NT2/D1 (cell line): ENCODE measurements at regions not wholly inside any gene's neighbourhood (a gene's known extent, or its start where the extent isn't known, plus 50 kb on each side); places are given as distances from the start of the nearest gene placed in this dataset.

Experiments
- YY1 ChIP-seq: IDR thresholded peaks from 2 replicates; pipeline ENCODE4 v1.6.1; 2011; ENCODE audit not compliant: insufficient read length, insufficient read depth
- ZNF274 ChIP-seq: IDR thresholded peaks from 2 replicates; pipeline ENCODE4 v1.6.1; 2011; ENCODE audit warnings: mild to moderate bottlenecking, low read depth, low read length

DNA sequence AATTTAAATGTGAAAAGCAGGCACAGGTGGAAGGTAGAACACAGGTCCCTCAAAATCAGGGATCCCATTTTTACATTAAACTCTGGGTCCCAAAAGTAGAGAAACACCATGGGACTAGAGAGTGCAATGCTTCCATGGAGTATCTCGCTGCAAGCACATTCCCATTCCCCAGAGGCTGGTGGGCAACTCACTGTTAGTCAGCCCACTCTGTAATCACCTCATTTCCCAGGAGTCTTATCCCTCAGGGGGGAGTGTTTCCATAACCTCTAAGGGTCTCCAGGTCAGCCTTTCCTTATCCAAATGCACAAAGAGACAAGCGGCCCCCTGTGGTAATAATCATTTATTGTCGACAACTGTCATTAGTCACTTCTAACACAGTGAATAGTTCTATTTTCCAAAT, 490.1 kb upstream of the LRRC7 start:
- TF ChIP-seq YY1 (no peak), ZNF274 (no peak)
